Stimulated activated CD4-positive, alpha-beta T cell treated with anti-CD3 and anti-CD28 coated beads, Interleukin-12 subunit alpha, Interleukin-12 subunit beta, amount 100 ng/mL, for 48 hours (primary cell): ENCODE measurements at regions not wholly inside any gene's neighbourhood (a gene's known extent, or its start where the extent isn't known, plus 50 kb on each side); places are given as distances from the start of the nearest gene placed in this dataset.
"Not testable (repeated sequence)": the region's sequence is repeated elsewhere in the genome, so short reads cannot be mapped to it uniquely, and the experiment has no call there.

Source experiments
- DNase-seq, 3 donors: peaks; one replicate each; pipeline ENCODE4 v3.0.0-alpha.2; 2020; ENCODE audit warnings: low read depth in 2 of 3, low spot score in 1 of 3

DNA sequence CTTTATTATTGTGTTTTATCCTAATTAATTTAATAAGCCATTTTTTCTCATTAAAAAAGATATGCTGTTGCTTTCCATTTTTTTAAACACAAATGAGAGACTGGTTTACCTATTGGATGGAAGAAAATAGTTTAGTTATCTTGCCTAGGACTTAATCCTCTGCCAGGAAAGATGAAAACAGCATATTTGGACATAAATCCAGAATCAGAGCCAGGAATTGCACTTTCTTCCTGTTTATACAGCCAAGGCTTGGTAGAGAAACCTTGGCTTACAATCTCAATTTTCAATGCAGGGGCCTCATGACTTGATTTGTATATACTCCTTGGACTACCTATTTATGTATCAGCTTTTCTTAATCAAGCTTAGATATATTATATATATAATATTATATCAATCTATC, 618.8 kb upstream of the SEMA3D start:
- DNase-seq, result no peak

DNA sequence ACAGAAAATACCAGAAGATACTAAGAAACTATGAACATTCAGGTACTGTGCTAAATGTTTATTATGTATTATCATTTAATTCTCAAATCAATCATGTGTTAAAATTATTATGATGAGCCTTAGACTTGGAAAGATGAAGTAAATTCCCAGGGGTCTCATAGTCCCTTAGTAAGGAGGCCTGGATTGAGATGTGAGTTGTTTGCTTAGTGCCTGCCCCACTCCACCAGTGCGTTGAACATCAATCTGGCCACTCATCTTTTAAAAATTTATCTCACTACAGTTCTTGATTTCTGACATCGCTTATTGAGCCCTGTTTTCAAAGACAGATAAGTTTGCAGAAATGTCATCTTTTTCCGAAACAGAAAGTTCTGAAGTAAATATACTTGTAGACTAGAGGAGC, 618.4 kb upstream of the SEMA3D start:
- no peak for DNase-seq

DNA sequence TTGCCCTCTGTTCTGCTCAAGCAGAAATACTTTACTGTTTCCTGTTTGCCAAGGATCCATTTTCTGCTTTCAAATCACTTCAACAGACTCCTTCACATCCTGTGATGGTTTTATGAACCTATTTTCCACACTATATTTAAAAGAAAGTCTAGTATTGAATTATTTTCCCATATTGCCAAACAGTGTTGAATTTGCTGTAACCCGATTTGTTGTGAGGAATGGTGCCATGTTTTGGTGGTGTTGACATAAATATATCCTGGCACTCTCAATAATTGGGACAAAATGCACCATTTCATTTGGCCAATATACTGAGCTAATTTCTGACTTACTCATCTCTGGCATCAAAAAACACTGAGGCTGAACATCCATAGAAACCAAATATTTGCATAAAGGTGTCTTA, 615.4 kb upstream of the SEMA3D start:
- no peak for DNase-seq

DNA sequence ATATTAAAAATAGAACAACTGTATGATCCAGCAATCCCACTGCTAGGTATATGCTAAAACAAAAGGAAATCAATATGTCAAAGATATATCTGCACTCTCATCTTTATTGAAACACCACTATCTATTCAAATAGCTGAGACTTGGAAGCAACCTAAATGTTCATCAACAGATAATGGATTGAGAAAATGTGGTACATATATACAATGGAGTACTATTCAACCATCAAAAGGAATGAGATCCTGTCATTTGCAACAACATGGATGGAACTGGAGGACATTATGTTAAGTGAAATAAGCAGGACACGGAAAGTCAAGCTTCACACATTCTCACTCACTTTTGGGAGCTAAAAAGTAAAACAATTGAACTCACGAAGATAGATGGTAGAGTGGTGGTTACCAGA, 610.1 kb upstream of the SEMA3D start:
- DNase-seq, result no peak

DNA sequence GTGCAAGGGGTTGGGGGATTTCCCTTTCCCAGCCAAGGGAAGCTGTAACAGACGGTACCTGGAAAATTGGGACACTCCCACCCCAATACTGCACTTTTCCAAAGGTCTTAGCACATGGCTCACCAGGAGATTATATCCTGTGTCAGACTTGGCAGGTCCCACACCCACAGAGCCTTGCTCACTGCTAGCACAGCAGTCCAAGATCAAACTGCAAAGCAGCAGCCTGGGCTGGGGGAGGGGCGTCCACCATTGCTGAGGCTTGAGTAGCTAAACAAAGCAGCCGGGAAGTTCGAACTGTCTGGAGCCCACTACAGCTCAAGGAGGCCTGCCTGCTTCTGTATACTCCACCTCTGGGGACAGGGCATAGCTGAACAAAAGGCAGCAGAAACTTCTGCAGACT, 604.2 kb upstream of the SEMA3D start:
- not testable (repeated sequence) for DNase-seq

DNA sequence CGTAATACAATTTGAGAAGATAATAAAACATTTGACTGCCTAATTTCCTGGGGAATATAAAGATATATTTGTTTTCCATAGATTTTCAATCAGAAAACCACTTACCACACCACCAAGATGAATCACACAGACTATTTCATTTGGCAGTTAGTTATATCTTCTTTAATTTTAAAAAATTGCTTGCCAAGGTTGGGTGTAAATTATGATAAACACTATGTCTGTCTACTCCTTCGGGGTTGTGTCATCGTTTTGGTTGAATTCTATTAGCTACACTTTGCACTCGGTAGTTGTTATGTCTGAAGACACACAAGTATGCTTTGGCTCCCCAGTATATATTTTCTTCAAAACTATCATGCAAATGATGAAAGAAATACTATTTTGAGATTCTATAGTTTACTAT, 594.8 kb upstream of the SEMA3D start:
- no peak for DNase-seq

DNA sequence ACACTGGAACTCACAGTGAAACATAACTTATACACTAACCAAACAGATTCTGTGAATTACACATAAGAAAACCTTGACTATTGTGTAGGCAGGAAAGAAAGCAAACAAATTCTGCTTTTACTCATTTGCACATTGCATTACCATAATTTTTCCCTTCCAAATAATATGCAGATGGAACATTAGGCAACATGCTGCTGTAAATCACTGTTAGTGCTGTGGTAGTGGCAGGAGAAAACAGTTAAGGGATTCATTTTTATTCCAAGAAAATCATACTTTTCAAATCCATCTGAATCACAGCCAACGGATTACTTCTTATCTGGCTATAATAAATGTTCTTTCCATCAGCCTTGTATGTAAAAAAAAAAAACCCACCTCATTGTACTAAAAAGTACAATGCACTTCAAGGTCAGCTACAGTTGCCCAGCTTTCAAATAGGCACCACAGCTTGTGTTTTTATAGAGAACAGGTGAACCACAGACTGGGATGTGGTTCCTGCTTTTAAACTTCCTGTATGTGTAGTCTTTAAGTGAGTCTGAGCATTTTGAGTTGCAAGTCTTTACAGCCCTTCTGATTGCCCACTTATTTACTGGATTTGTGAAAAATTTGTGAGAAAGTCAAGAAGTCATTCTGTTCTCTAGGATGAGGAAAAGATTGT, 590.0 kb upstream of the SEMA3D start:
- no peak for DNase-seq

DNA sequence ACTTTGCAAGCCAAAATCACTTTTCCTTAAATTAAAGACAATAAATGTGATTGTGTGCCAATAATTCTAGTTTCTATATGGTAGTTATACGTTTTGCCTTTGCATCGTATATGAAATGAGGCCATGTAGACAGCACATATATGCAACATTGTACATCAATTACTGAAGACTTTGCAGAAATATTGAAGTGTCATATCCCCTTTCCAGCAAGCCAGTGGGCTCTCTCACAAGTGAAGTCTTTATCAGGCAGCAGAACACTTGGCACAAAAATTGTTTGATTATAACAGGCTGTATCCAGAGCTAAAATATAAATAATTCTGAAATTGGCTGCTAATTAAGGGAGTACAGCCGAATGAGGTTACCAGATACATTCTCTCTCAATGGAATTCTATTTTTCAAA, 588.6 kb upstream of the SEMA3D start:
- DNase-seq, result no peak

DNA sequence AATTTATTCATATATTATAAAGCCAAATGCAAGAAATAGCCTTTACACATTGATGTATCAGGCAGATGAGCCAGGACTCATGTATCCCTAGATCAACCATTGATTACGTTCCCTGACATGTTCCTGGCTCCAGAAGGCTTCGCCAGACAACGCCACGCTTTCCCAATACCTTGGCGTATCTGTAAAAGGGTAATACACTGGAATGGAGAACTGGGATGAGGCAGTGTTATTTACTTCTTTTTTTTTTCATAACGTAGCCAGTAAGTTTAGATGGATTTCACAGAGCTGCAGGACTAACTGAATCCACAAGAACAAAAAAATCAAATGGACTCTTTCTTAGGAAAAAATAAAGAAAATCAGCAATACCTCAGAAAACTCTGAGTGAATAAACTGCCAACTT, 588.1 kb upstream of the SEMA3D start:
- no peak for DNase-seq

DNA sequence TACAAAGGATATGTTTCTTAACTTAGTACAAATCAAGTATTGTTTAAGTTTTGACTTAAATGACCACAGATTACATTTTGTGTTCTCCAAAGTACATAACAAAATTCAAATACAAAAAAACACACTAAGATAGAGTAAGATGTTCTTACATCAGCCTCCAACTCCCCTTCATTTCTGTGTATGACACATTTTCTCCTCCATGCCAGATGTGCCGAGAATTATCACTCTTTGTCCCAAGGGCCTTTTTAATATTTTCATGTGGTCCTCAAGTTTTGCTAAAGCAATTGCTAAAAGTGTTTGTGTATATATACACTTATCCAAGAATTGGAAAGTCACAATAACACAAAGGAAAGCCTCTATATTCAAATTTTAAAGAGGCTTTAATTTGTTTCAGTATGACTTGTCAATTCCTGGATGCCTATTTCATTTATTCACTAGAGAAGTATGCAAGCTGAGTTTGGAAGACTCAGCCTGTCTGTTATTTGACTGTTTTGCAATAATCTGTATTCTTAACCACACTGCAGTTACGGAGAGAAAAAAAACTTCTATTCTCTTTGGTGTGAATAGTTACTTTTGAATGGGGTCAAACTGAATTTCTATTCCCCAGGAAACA, 586.4 kb upstream of the SEMA3D start:
- no peak for DNase-seq

DNA sequence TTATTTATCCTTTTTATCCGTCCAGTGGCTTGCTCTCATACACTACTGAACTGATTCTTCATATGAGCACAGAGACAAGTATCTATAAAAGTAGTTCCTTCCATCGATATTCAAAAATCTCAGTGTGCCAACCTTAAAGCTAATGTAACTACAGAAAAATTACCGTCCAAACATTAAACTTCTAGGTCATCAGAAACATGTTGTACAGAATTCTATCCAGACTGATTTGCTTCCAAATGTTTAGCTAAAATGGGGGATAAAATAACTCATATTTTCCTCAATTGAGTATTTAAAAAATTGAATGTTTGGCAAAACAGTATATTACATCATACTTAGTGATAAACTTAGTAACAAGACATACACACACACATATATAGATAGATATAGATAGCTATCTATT, 584.7 kb upstream of the SEMA3D start:
- DNase-seq, result no peak

DNA sequence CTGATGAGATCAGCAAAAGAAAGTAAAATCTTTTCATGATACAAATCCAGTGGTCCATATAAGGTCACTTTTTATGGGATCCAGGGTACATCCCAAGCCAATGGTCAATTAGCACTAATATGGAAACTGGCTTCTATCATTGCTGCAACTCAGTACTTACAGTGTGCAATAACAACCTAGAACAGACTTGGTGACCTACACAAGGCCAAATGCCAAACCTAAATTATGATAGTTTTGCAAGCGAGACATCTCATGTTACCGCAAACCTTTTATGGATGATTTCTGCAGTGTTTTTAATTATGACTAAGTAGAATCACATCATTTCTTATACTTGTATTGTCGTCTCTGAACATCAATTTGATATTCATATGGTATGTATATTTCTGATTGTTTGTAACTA, 583.5 kb upstream of the SEMA3D start:
- no peak for DNase-seq

DNA sequence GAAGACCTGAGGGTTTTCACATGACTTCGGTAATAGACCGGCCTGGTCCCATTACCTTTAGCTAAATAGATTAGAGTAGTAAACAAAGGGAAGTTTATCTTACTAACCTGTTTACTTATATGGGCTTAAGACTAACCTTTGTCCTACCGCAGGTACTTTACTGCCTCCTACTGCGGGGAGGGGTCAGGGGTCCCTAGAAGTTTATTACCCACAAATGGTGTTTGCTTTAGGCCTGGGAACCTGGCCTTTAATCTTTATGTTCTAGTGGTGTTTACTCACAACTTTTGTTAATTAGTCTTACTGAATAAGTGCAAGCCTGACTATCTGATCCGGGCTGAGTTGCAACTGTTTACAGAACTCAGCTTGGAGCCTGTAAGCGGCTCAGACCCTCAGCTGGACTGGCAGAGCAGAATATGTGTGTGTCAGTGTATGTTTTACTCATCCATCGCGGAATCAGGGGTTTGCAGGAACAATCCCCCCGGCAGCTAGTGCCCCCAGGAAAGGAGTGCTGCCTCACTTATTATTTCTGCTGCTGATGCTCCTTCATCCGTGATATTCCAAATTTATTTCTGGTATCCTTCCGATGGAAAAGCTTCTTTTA, 578.9 kb upstream of the SEMA3D start:
- no peak for DNase-seq

DNA sequence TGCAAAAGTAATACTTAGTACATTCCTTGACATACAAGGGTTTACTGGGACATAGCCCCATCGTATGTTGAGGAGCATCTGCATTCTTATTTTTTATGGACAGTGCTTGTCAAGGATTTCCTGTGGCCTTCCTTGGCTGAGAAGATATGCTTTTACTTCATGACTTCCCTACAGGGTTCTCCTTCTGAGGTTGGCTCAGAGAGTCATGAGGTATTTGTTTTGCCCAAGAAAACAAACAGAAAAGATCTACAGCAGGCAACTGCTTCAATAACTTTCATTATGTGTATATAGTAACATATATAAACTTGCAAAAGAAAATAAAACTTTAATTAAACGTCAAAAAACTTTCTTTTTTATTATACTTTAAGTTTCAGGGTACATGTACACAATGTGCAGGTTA, 577.2 kb upstream of the SEMA3D start:
- no peak for DNase-seq

DNA sequence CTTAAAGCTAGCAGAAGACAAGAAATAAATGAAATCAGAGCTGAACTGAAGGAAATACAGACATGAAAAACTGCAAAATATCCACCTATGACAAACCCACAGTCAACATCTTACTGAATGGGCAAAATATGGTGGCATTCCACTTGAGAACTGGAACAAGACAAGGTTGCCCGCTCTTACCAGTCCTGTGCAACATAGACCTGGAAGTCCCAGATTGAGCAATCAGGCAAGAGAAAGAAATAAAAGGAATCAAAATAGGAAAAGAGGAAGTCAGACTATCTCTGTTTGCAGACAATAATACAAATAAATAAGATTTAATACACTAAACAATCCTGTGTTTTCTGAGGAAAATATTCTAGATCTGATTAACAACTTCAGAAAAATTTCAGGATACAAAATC, 570.5 kb upstream of the SEMA3D start:
- no peak for DNase-seq

DNA sequence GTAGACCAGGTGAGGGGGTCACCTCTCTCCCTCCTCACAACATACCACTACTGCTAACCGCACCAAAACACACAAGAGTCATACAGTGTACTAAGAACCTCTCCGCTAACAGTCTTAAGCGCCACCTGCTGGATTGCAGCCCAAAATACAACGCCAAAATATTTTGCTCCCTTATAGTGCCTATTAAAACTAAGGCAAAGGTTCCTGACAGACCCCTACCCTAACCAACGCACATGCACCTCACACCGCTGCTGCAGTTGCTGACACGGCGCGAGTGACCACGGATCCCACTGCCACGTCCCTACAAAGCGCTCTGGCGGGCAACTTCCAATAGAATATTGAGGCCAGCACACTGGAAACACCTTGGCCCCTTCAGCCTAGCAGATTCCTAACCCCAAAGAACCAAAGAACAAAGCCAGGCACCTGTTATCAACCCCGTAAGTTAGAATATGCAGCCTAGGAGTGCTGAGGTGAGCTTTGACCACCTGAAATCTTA, 563.6 kb upstream of the SEMA3D start:
- peak in 2 of 3 donors; percentile 2 to 8 for DNase-seq

DNA sequence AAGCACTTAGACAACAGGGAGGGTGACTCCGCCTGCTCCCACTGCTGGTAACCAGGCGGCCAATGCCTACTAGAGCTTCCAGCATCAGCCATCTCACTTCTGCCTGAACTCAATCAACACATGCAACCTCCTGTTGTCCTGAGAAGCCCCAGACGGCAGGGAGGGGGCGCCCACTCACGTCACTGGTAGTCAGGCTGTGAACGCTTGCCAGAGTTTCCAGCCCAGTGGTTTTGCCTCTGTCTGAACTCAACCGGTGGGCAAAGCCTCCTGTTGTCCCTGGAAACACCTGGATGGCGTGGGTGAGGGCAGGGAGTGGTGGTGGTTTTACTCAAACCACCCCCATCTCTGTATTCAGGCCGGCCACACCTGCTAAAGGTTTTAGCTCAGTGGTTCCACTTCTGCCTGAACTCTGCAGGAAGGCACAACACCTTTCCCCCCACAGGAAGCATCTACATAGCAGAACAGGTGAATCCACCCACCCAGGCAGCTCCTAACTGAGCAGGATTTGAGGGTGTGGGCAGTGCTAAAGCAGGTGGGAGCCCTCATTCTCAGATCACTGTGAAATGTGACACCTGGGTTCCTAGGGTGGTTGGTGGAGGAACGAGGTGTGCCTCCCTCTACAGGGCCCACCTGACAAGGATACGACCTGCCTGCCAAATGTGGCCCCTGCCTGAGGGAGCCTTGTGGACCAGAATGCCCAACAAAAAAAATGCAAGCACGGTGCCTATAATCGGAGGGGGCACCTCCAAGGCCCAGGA, 563.0 kb upstream of the SEMA3D start:
- no peak for DNase-seq

DNA sequence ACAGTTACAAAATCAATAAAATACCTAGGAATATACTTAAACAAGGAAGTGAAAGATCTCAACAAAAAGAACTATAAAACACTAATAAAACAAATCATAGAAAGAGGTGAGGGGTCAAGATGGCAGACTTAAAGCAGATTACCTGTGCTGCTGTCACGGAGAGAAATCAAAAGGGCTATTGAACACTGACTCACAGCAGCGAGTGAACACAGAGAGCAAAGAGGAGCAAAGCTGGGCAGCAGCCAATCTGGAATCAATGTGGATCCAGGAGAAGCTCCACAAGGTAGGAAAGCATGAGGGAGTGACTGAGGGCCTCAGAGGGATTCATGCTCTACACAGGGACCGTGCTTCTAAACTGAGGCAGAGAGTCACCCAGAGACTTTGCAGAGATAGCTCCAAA, 562.0 kb upstream of the SEMA3D start:
- DNase-seq, result no peak

DNA sequence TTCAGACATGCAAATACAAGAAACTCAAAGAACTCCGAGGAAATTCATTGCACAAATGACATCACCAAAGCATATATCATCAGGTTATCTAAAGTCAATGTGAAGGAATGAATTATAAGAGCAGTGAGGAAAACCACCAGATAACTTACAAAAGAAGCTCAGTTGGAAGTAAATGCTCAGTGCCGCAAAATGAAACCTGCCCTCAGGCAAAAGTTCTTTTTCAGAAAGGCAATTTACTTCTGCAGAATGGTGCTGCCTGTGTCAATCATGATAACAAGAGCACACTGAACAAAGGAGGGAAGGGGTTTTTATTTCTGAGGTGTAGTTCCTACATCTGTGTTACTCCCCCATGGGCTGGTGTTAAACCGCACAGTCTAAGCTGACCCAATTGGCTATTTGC, 550.6 kb upstream of the SEMA3D start:
- DNase-seq, result no peak

DNA sequence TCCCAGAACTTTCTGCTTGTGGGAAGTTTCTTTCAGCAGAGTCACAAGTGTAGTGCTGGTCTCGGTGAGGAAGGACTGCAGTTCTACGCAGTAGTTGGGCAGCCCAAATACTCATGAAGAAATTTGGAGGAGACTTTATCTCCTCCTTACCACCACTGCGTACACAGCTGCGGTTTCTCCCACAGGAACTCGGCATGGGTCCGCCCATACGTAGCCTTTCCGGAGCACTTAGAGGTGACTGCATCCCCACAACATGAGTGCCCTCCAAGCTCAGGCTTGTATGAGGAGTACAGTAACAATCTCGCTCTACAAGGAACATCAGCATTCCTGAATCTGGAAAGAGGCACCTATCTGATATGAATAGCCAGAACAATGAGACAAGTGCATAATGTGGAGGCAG, 549.2 kb upstream of the SEMA3D start:
- DNase-seq, result no peak

DNA sequence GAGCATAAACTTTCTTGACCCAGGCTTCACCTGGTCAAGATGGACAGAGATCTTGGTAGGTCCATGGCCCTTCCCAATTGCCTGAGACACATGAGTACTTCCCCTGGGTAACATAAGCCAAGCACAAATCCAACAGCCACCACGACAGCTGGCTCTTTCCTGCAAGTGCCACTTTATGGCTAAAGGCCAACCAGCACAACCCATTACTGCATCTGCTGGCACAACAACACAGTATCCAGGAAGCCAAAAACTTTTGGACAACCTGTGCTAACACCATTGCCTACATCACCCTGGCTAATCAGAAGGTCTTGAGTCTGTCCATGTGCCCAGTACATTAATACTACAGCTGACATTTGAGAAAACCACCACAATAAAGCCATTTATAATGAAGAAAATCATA, 548.0 kb upstream of the SEMA3D start:
- DNase-seq, result no peak
